LNCaP clone FGC (cell line): ENCODE measurements at regions not wholly inside any gene's neighbourhood (a gene's known extent, or its start where the extent isn't known, plus 50 kb on each side); places are given as distances from the start of the nearest gene placed in this dataset.

Source experiments
- DNase-seq: peaks from one replicate; pipeline ENCODE4 v3.0.0-alpha.2; 2011; ENCODE audit warnings: low read depth
- H3K4me3 ChIP-seq: 2 replicates; pipeline ENCODE4 v1.5.1; 2011; ENCODE audit warnings: mild to moderate bottlenecking, low read depth, low read length, control low read depth
- CTCF ChIP-seq: IDR thresholded peaks from 2 replicates; pipeline ENCODE4 v1.5.1; 2012; ENCODE audit warnings: mild to moderate bottlenecking; ENCODE audit not compliant: control insufficient read depth, insufficient read depth; ENCODE audit errors: extremely low read depth

DNA sequence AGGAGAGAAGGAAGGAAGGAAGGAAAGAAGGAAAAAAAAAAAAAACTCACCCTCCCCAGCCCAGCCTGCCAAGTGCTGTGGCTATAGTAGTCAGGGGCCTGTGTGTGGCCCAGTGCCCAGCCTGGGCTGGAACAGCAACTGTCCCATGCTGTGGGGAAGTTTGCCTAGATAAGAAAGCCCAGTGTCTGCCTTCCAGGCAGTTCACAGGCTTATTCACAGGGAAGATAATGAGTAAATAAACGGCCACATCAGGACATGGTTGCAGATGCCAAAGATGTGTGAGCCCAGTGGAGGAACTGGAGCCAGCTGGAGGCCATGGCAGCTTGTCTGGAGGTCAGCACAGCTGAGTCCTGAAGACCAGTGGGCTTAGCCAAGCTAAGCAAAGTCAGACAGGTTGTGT is 132.4 kb upstream of the FOXK1 start:
- peak; percentile 7 for DNase-seq
- H3K4me3 ChIP-seq: no peak overlapping the region

GRCh38 chr7:4550117-4550516 is 132.0 kb upstream of the FOXK1 start:
- DNase-seq: no peak
- no peak overlapping the region for H3K4me3 ChIP-seq
- TF ChIP-seq CTCF: no peak

More for the DNA sequence above, 132.4 kb upstream of the FOXK1 start:
- TF ChIP-seq CTCF: no peak

GRCh38 chr7:4552985-4553384 is 129.1 kb upstream of the FOXK1 start:
- no peak for DNase-seq

GRCh38 chr7:4556868-4557793 is 125.0 kb upstream of the FOXK1 start:
- TF ChIP-seq CTCF: no peak

More at GRCh38 chr7:4552985-4553384, 129.1 kb upstream of the FOXK1 start:
- TF ChIP-seq CTCF: no peak
- H3K4me3 ChIP-seq: no peak overlapping the region

GRCh38 chr7:4561795-4562194 is 120.3 kb upstream of the FOXK1 start:
- no peak overlapping the region for H3K4me3 ChIP-seq
- 0 out of 2 replicates have a peak, but pooled peaks have one; percentile 9 for TF ChIP-seq CTCF
- DNase-seq: no peak

More at GRCh38 chr7:4556868-4557793, 125.0 kb upstream of the FOXK1 start:
- no peak for DNase-seq
- H3K4me3 ChIP-seq: no peak overlapping the region

DNA sequence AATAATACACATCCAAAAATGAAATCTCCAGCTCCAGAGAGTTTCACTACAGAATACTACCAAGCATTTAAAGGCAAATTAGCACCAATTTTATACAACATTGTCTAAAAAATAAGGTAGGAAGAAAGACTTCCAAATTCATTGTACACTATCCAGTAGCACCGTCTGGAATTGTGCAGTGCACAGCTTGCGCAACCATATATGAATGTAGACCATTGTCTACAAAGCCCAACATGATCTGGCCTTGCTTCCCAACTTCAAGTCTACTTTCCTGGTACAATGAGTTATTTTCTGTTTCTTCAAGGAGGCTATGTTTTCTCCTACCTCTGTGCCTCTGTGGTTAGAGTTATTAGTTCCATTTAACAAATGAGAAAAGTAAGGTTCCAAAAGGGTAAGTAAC is 115.4 kb upstream of the FOXK1 start:
- no peak for DNase-seq
- no peak overlapping the region for H3K4me3 ChIP-seq
- no peak for TF ChIP-seq CTCF
